GM21390 (cell line): ENCODE measurements at regions not wholly inside any gene's neighbourhood (a gene's known extent, or its start where the extent isn't known, plus 50 kb on each side); places are given as distances from the start of the nearest gene placed in this dataset.
"Not testable (repeated sequence)": the region's sequence is repeated elsewhere in the genome, so short reads cannot be mapped to it uniquely, and the experiment has no call there.

Source experiments
- ATAC-seq: cut with Tn5 transposase; IDR thresholded peaks from one replicate; pipeline ENCODE4 v1.9.1; 2021; ENCODE audit not compliant: unreplicated experiment

DNA sequence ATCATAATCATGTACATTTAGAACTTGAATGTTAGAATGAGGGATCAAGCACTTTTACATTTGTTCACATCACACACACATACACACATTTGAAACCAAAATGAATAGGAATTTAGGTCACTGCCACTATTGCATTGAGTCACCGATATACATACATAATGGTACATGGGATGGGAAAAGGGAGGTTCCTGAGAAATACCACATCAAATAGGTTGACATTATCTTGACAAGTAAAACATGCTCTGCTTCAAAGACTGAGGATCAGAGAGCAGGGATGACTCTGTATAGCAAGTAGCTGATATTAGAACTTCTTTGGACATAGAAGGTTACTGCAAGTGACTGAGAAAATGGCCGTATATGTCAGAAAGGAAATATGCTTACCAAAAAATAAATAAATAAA lies 847.2 kb downstream of the PLOD2 start:
- no peak for ATAC-seq

- not testable (repeated sequence) for ATAC-seq
Measured at GRCh38 chr3:145316253-145316652, 844.7 kb downstream of the PLOD2 start.

DNA sequence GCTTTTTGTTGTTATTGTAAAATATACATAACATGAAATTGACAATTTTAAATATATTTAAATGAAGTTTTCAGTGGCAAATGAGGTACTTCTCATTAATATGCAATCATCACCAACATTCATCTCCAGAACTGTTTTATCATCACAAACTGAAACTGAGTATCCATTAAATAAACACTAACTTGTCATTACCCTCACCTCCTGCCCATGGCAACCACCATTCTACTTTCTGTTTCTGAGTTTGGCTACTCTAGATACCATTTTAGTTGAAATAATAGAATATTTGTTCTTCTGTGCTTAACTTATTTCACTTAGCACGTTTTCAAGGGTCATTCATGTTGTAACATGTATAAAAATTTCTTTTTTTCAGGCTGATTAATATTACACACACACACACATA lies 834.3 kb downstream of the PLOD2 start:
- no peak for ATAC-seq

DNA sequence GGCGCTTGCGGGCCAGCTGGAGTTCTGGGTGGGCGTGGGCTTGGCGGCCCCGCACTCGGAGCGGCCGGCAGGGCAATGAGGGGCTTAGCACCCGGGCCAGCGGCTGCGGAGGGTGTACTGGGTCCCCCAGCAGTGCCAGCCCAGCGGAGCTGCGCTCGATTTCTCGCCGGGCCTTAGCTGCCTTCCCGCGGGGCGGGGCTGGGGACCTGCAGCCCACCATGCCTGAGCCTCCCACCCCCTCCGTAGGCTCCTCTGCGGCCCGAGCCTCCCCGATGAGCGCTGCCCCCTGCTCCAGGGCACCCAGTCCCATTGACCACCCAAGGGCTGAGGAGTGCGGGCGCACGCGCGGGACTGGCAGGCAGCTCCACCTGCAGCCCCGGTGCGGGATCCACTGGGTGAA lies 827.6 kb downstream of the PLOD2 start:
- not testable (repeated sequence) for ATAC-seq

DNA sequence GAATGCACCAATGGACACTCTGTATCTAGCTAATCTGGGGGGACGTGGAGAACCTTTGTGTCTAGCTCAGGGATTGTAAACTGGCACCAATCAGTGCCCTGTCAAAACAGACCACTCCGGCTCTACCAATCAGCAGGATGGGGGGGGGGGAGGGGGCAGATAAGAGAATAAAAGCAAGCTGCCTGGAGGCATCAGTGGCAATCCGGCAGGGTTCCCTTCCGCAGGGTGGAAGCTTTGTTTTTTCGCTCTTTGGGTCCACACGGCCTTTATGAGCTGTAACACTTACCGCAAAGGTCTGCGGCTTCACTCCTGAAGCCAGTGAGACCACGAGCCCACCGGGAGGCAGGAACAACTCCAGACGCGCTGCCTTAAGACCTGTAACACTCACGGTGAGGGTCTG lies 827.1 kb downstream of the PLOD2 start:
- no peak for ATAC-seq

DNA sequence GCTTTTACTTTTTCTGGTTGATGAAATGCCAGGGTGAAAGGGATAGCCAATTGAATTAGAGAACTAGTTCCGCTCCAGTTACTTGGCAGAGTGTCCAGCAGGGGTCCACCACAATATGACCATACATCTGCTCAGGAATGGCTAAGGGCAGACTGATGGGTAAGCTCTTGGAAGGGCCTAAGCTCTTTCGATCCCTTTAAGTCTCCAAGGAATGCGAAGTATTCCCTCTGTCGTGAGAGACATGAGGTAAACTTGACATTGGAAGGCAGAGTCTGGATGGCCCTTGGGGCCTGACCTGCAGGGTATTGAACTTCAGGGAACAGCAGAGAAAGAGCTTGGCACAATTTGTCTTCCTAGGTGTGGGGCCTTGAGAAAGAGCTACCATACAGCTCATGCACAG lies 805.8 kb downstream of the PLOD2 start:
- ATAC-seq = no peak

- ATAC-seq = no peak
Measured at GRCh38 chr3:145357453-145357852, 803.5 kb downstream of the PLOD2 start.

GRCh38 chr3:145359040-145359439 lies 801.9 kb downstream of the PLOD2 start:
- no peak for ATAC-seq

DNA sequence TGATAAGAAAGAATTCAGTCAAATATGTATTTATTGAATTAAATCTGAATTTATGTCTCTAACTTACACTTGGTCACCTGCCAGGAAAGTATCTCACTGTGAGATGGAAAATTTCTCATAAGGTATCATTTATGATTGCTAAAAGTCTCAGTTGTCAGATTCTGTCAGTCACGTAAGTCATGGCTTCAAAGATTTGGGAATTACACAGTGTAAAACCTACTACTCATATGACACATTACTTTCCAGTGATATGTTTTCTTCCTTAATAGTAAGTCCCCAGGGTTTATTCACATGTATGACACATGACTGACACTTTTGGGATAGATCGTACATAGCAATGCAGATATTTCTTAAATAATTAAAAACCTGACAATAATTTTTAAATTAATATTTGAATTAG lies 792.2 kb downstream of the PLOD2 start:
- ATAC-seq = no peak

DNA sequence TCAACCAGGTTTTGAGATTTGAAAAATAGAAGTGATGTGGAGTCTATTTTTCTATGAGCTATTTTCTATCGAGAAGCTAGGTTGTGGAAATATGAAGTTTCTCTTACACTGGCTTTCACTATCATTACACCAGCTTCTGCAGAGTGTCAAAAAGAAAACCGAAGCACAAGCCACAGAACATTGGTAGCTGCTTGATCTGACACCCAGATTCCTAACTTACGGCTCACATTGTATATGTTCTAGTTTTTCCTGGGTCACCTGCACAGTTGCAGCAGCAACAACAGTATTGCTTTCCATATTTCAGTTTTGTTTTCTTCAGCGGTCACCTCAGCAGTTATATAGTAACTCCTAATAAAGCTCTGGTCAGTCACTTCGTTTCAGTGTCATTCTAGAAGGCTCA lies 790.1 kb downstream of the PLOD2 start:
- no peak for ATAC-seq

DNA sequence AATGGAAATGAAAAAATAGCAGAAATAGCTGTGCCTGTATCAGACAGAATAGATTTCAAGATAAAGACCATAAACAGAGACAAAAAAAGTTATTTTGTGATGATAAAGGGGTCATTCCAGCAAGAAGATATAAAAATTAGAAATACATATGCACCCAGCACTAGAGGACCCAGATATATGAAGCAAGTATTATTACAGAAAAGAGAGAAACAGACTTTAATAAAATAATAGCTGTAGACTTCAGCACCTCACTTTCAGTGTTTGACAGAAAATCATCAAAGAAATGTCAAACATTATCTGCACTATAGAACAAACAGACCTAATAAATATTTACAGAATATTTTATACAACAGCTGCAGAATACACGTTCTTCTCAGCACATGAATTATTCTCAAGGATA lies 783.7 kb downstream of the PLOD2 start:
- ATAC-seq = no peak

DNA sequence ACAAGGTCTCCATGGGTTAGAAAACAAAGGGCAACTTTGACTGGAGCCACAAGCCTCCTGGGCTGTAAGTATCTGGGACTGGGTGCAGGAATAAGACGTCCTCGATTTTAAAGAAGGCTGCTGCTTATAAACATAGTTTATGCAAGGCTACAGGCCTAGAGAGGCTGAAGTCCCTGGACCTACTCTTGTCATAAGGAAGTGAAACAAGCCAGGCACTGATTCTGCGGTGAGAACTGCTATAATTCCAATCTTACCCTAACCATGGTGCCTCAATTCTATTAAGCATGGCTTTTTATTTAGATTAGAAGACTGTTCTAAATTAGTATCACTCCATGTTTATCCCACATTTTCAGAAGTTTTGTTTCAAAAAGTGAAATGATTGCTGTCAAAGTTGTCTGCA lies 777.6 kb downstream of the PLOD2 start:
- ATAC-seq = no peak

GRCh38 chr3:145384307-145384706 lies 776.7 kb downstream of the PLOD2 start:
- no peak for ATAC-seq

DNA sequence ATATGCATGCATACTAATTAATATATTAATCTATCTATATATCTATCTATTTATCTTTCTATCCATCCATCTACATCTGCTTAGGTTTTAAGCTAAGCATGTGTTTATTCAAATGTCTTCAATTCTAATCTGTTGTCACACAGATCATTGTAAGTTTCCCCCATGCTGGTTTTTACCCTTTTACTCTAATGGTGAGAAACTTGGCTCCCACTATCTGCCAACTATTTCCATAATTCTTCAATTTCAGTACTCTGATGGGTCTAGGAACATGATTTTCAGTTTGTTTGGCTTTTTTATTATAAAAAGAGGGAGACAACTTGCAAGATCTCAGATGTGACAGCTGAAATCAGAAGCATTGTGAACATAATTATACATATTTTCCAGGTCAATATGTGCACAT lies 773.8 kb downstream of the PLOD2 start:
- no peak for ATAC-seq

GRCh38 chr3:145395421-145395820 lies 765.6 kb downstream of the PLOD2 start:
- ATAC-seq = no peak

DNA sequence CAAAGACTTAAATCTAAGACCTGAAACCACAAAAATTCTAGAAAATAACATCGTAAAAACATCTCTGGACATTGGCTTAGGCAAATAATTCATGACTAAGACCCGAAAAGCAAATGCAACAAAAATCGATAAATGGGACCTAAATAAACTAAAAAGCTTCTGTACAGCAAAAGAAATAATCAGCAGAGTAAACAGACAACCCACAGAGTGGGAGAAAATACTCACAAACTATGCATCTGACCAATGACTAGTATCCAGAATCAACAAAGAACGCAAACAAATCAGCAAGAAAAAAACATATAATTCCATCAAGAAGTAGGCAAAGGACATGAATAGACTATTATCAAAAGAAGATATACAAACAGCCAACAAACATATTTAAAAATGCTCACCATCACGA lies 749.4 kb downstream of the PLOD2 start:
- ATAC-seq = no peak

DNA sequence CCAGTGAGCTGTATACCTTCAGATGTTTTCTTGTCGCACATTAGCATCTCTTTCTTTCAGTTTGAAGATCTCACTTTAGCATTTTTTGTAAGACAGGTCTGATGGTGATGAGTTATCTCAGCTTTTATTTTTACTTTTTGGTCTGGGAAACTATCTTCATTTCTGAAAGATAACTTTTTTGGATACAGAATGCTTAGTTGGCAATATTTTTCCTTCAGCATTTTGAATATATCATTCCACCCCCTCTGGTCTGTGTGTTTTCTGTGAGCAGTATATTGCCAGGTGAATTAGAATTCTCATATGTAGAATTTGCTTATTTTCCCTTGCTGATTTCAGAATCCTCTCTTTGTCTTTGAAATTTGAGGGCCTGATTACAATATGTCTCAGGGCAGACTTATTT lies 743.3 kb downstream of the PLOD2 start:
- ATAC-seq = no peak

- ATAC-seq = no peak
Measured at GRCh38 chr3:145422556-145422955, 738.4 kb downstream of the PLOD2 start.

- no peak for ATAC-seq
Measured at GRCh38 chr3:145427355-145427754, 733.6 kb downstream of the PLOD2 start.

DNA sequence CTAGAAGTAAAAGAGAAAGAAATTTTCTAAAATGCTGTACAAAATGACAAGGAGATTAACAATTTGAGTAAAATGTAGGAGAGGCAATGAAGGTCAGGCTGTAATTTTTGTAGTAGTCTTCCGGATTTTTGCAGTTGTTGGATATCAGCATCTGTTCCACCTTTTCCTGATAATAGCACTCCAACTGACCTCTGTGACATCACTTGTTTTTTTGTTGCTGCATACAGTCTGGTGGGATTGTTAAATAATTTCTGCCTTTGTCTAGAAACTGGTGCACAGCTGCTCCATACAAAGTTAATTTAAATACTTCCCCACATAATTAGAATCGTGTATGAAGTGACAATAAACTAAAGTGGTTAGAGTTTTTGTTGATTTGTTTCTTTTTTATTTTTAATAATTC lies 731.4 kb downstream of the PLOD2 start:
- no peak for ATAC-seq

DNA sequence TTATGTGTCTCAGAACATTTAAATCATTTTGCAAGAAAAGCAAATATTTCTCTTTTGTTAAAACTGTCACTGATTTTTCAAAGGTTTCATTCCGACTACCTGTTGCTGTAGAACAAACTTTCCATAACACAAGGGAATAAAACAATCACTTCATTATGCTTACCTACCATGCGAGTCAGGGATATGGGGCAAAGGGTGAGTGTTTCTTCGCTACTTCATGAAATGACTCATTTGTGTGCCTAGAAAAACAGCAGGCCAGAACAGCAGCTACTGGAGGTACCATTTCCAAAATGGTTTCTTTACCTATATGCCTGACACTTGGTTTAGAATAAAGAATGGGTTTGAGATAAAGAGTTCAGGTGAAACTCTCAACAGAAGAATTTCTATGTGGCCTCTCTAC lies 712.5 kb downstream of the PLOD2 start:
- no peak for ATAC-seq

DNA sequence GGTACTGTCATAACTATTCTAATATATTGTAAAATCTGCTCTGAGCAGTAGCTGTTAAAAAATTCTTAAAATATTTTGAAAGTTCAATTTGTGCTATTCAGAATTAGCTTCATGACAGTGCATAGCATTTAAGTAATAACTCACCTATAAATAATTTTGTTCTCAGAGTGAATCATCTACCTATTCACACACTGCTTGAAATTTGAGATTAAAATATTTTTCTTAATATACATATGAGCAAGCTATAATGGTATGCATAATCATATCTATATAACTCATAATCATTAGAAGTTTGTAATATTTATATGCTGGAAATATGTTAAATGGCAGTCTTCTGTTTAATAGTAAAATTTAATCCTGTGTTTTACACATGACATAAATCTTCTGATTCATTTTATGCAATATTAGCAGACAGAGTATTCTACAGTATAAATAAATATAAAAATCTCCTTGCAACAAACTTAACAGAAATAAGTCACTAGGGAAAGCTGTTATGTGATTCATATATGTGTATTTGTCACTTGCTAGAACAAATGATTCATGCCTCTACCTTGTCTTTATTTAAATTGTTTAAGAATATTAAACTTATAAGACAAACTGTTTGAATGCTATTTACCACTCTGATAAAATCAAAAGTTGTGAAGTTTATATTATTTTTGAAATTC lies 710.8 kb downstream of the PLOD2 start:
- no peak for ATAC-seq

- no peak for ATAC-seq
Measured at GRCh38 chr3:145457825-145458552, 703.0 kb downstream of the PLOD2 start.
